ENCODE measurements at regions not wholly inside any gene's neighbourhood (a gene's known extent, or its start where the extent isn't known, plus 50 kb on each side); places are given as distances from the start of the nearest gene placed in this dataset.
"Not testable (repeated sequence)": the region's sequence is repeated elsewhere in the genome, so short reads cannot be mapped to it uniquely, and the experiment has no call there.

DNA sequence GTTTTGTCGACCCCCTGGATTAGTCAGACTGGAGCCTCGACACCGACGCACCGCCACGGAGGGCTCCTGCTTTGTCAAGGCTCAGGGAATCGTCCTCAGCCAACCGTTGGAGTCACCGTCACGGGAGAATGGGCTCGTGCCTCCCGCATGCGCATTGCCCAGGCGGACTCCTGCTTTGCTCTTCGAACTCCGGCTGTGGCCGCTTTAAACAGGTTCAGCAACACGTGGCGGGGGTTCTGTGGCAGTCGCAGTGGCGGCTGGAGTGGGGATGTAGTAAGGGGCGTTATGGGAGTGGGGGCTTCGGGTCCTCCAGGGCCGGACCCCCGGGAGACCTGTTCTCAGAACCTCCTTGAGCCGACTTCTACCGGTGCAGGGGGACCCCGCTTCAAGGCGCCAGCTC lies 554.7 kb upstream of the ZNF337 start:
- not testable (repeated sequence) for H3K27ac ChIP-seq (ENCODE audit: low read length, poor library complexity, severe bottlenecking); H3K36me3 ChIP-seq (ENCODE audit: control insufficient read depth in 1 of 2, insufficient read depth in 2 of 2, low read depth in 1 of 2, low read length in 2 of 2); H2AK5ac ChIP-seq (ENCODE audit: low read length, severe bottlenecking); H3K9ac ChIP-seq (ENCODE audit: low read length); H3K9me3 ChIP-seq (ENCODE audit: control insufficient read depth, low read length); H3K79me1 ChIP-seq (replicated peaks; ENCODE audit: low read length, poor library complexity, severe bottlenecking); H2BK5ac ChIP-seq (ENCODE audit: low read depth, low read length, poor library complexity, severe bottlenecking); H2BK120ac ChIP-seq (ENCODE audit: low read depth, low read length); H4K8ac ChIP-seq (ENCODE audit: low read length); H3K23ac ChIP-seq (ENCODE audit: low read length in 2 of 2); H3K27me3 ChIP-seq (ENCODE audit: control insufficient read depth in 1 of 2, insufficient read depth in 1 of 2, low read length in 2 of 2); H3K14ac ChIP-seq (ENCODE audit: low read length in 2 of 2); H3K4me2 ChIP-seq (ENCODE audit: low read length, poor library complexity, severe bottlenecking); H2BK12ac ChIP-seq (ENCODE audit: low read length in 2 of 2); DNase-seq; H3K4me3 ChIP-seq (ENCODE audit: insufficient read depth in 1 of 2, low read depth in 1 of 2, low read length in 2 of 2); H3K4ac ChIP-seq (ENCODE audit: low read depth in 1 of 2, low read length in 2 of 2); H4K91ac ChIP-seq (ENCODE audit: low read length); H2AFZ ChIP-seq (ENCODE audit: low read depth, low read length); H3K4me1 ChIP-seq (ENCODE audit: control insufficient read depth, insufficient read depth, low read depth, low read length); H3K18ac ChIP-seq (ENCODE audit: low read depth in 1 of 2, low read length in 2 of 2); H2BK15ac ChIP-seq (ENCODE audit: low read depth, poor library complexity, severe bottlenecking)
- WGBS, result 91% methylated on average over 25 of the region's 29 CpGs

DNA sequence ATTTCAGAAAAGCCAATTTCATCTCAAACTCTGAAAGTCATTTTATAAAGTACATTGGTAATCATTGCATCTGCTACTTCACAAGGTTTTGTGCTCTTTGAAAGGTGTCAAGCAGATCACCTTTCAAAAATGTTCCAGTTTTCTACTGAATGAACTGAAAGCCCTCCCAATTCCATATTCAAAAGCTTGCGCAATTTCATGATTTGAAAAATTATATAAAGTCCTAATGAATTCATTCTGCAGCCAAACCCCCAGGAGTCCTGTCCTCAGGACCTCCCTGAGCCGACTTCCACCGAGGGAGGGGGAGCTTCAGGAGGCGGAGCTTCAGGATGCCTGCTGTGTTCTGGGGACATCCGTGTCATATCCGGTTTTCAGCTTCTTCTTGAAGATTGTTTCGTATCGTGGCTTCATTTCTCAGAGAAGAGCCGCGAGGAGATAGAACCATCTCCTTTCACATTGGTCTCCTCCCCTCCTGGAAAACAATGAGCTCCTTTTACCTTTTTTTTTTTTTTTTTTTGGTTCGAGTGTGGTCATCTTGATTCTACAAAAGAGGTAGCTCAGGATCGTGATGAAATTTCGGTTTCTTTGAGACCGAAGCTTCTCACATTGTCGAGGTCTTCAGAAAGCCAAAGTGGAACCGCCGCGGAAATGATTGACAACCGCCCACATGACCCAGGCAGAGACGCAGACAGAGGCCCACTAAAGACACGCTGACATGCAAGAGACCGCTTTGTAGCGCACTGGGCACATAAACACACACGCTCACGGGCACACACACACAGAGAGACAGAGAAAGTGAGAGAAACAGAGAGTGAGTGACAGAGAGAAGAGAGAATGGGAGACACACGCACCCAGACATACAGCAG lies 553.8 kb upstream of the ZNF337 start:
- H2BK15ac ChIP-seq (ENCODE audit: low read depth, poor library complexity, severe bottlenecking); H3K36me3 ChIP-seq (ENCODE audit: control insufficient read depth in 1 of 2, insufficient read depth in 2 of 2, low read depth in 1 of 2, low read length in 2 of 2); H2BK12ac ChIP-seq (ENCODE audit: low read length in 2 of 2); H3K4me1 ChIP-seq (ENCODE audit: control insufficient read depth, insufficient read depth, low read depth, low read length); DNase-seq; H3K4me2 ChIP-seq (ENCODE audit: low read length, poor library complexity, severe bottlenecking); H4K8ac ChIP-seq (ENCODE audit: low read length); H3K27me3 ChIP-seq (ENCODE audit: control insufficient read depth in 1 of 2, insufficient read depth in 1 of 2, low read length in 2 of 2); H2BK5ac ChIP-seq (ENCODE audit: low read depth, low read length, poor library complexity, severe bottlenecking); H3K23ac ChIP-seq (ENCODE audit: low read length in 2 of 2); H2AFZ ChIP-seq (ENCODE audit: low read depth, low read length); H4K91ac ChIP-seq (ENCODE audit: low read length); H2BK120ac ChIP-seq (ENCODE audit: low read depth, low read length); H3K18ac ChIP-seq (ENCODE audit: low read depth in 1 of 2, low read length in 2 of 2); H3K9me3 ChIP-seq (ENCODE audit: control insufficient read depth, low read length); H3K14ac ChIP-seq (ENCODE audit: low read length in 2 of 2); H3K4me3 ChIP-seq (ENCODE audit: insufficient read depth in 1 of 2, low read depth in 1 of 2, low read length in 2 of 2); H3K4ac ChIP-seq (ENCODE audit: low read depth in 1 of 2, low read length in 2 of 2); H3K9ac ChIP-seq (ENCODE audit: low read length); H3K79me1 ChIP-seq (replicated peaks; ENCODE audit: low read length, poor library complexity, severe bottlenecking); H3K27ac ChIP-seq (ENCODE audit: low read length, poor library complexity, severe bottlenecking); H2AK5ac ChIP-seq (ENCODE audit: low read length, severe bottlenecking): not testable (repeated sequence)
- WGBS, result 91% methylated on average over 26 of the region's 26 CpGs

DNA sequence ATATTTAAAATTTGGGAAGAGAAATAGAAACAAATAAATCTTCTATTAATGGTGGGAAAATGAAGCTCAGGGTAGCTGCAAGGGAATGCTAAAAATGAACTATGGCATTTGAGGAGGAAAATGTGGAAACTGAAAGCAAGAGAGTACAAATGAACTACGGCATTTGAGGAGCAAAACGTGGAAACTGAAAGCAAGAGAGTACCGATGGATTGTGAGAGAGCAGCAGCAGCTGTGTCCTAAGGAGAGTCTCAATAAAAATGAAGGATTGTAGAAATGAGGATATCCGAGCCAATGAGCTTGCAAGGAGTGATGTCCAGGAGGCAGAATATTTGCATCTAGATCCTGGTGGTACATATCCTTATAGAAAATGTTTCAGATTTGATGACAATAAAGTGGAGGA lies 547.1 kb upstream of the ZNF337 start:
- H3K4me1 ChIP-seq (ENCODE audit: control insufficient read depth, insufficient read depth, low read depth, low read length), result no peaks in the 10 kb centered on the region
- no peak overlapping the region for H3K9ac ChIP-seq (ENCODE audit: low read length)
- no peak overlapping the region for H3K23ac ChIP-seq (ENCODE audit: low read length in 2 of 2)
- H2AFZ ChIP-seq (ENCODE audit: low read depth, low read length), result no peak overlapping the region
- no peak overlapping the region for H3K4me3 ChIP-seq (ENCODE audit: insufficient read depth in 1 of 2, low read depth in 1 of 2, low read length in 2 of 2)
- H3K36me3 ChIP-seq (ENCODE audit: control insufficient read depth in 1 of 2, insufficient read depth in 2 of 2, low read depth in 1 of 2, low read length in 2 of 2), result no peaks in the 10 kb centered on the region
- no peak overlapping the region for H4K8ac ChIP-seq (ENCODE audit: low read length)
- H2BK120ac ChIP-seq (ENCODE audit: low read depth, low read length), result no peak overlapping the region
- no peak overlapping the region for H2BK5ac ChIP-seq (ENCODE audit: low read depth, low read length, poor library complexity, severe bottlenecking)
- no peaks in the 10 kb centered on the region for H3K9me3 ChIP-seq (ENCODE audit: control insufficient read depth, low read length)
- H3K18ac ChIP-seq (ENCODE audit: low read depth in 1 of 2, low read length in 2 of 2), result no peak overlapping the region
- no peaks in the 10 kb centered on the region for H3K79me1 ChIP-seq (replicated peaks; ENCODE audit: low read length, poor library complexity, severe bottlenecking)
- 73% methylated on average over 4 of the region's 4 CpGs for WGBS
- H2BK12ac ChIP-seq (ENCODE audit: low read length in 2 of 2), result no peak overlapping the region
- H3K14ac ChIP-seq (ENCODE audit: low read length in 2 of 2), result no peak overlapping the region
- no peak for DNase-seq
- H3K4me2 ChIP-seq (ENCODE audit: low read length, poor library complexity, severe bottlenecking), result no peak overlapping the region
- no peak overlapping the region for H4K91ac ChIP-seq (ENCODE audit: low read length)
- H3K27ac ChIP-seq (ENCODE audit: low read length, poor library complexity, severe bottlenecking), result no peak overlapping the region
- no peak overlapping the region for H2AK5ac ChIP-seq (ENCODE audit: low read length, severe bottlenecking)
- H3K4ac ChIP-seq (ENCODE audit: low read depth in 1 of 2, low read length in 2 of 2), result no peak overlapping the region
- H2BK15ac ChIP-seq (ENCODE audit: low read depth, poor library complexity, severe bottlenecking), result no peak overlapping the region
- no peaks in the 10 kb centered on the region for H3K27me3 ChIP-seq (ENCODE audit: control insufficient read depth in 1 of 2, insufficient read depth in 1 of 2, low read length in 2 of 2)

DNA sequence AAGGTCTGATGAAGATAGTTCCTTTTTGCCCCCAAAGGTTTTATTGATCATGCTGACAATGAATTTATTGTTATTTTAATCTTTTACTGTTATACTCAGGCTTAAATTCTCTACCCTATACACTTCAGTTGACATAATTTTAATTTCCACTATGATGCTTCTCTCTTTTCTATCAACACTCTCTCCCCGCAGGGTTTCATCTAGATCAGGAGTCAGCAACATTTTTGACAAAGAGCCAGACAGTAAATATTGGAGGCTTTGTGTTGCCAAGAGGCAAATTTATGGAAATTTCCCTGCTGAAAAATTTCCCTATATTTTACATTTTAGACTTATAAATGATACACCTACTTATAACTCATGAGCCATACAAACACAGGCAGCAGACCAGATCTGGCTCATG lies 524.0 kb upstream of the ZNF337 start:
- not testable (repeated sequence) for DNase-seq; H4K8ac ChIP-seq (ENCODE audit: low read length); H3K23ac ChIP-seq (ENCODE audit: low read length in 2 of 2); H3K14ac ChIP-seq (ENCODE audit: low read length in 2 of 2); H2BK15ac ChIP-seq (ENCODE audit: low read depth, poor library complexity, severe bottlenecking); H2BK5ac ChIP-seq (ENCODE audit: low read depth, low read length, poor library complexity, severe bottlenecking); H2BK120ac ChIP-seq (ENCODE audit: low read depth, low read length); H2AK5ac ChIP-seq (ENCODE audit: low read length, severe bottlenecking); H3K18ac ChIP-seq (ENCODE audit: low read depth in 1 of 2, low read length in 2 of 2); H3K9me3 ChIP-seq (ENCODE audit: control insufficient read depth, low read length); H2BK12ac ChIP-seq (ENCODE audit: low read length in 2 of 2); H3K36me3 ChIP-seq (ENCODE audit: control insufficient read depth in 1 of 2, insufficient read depth in 2 of 2, low read depth in 1 of 2, low read length in 2 of 2); H3K9ac ChIP-seq (ENCODE audit: low read length); H3K4ac ChIP-seq (ENCODE audit: low read depth in 1 of 2, low read length in 2 of 2); H4K91ac ChIP-seq (ENCODE audit: low read length); H3K27me3 ChIP-seq (ENCODE audit: control insufficient read depth in 1 of 2, insufficient read depth in 1 of 2, low read length in 2 of 2); H3K4me3 ChIP-seq (ENCODE audit: insufficient read depth in 1 of 2, low read depth in 1 of 2, low read length in 2 of 2); H3K4me2 ChIP-seq (ENCODE audit: low read length, poor library complexity, severe bottlenecking); H2AFZ ChIP-seq (ENCODE audit: low read depth, low read length); H3K27ac ChIP-seq (ENCODE audit: low read length, poor library complexity, severe bottlenecking); H3K4me1 ChIP-seq (ENCODE audit: control insufficient read depth, insufficient read depth, low read depth, low read length); H3K79me1 ChIP-seq (replicated peaks; ENCODE audit: low read length, poor library complexity, severe bottlenecking)
- WGBS, result no CpG with 5 or more reads among the region's 1 CpG
